Muscle layer of duodenum (tissue), 2 donors: ENCODE measurements at regions not wholly inside any gene's neighbourhood (a gene's known extent, or its start where the extent isn't known, plus 50 kb on each side); places are given as distances from the start of the nearest gene placed in this dataset.

Experiments
- H3K27ac ChIP-seq: one replicate; pipeline ENCODE4 v1.7.0; 2013; ENCODE audit warnings: mild to moderate bottlenecking, low read length
- H3K27me3 ChIP-seq: one replicate; pipeline ENCODE4 v1.7.0; 2013; ENCODE audit warnings: low read depth, mild to moderate bottlenecking, control low read depth, low read length
- H3K36me3 ChIP-seq, 2 donors: one replicate each; pipeline ENCODE4 v1.7.0; 2013; ENCODE audit warnings: low read length in 2 of 2, control low read depth in 1 of 2, mild to moderate bottlenecking in 1 of 2; ENCODE audit not compliant: insufficient read depth in 2 of 2, control insufficient read depth in 1 of 2
- H3K4me1 ChIP-seq, 2 donors: one replicate each; pipeline ENCODE4 v1.7.0; 2013; ENCODE audit warnings: low read length in 2 of 2, mild to moderate bottlenecking in 2 of 2, control low read depth in 1 of 2, moderate library complexity in 1 of 2; ENCODE audit not compliant: insufficient read depth in 2 of 2, control insufficient read depth in 1 of 2
- H3K4me3 ChIP-seq, 2 donors: one replicate each; pipeline ENCODE4 v1.7.0; 2013; ENCODE audit warnings: low read length in 2 of 2, low read depth in 1 of 2, mild to moderate bottlenecking in 1 of 2
- H3K9me3 ChIP-seq, 2 donors: one replicate each; pipeline ENCODE4 v1.7.0; 2013; ENCODE audit warnings: low read length in 2 of 2, control low read depth in 1 of 2, mild to moderate bottlenecking in 1 of 2; ENCODE audit not compliant: control insufficient read depth in 1 of 2
- donor health status: healthy.

DNA sequence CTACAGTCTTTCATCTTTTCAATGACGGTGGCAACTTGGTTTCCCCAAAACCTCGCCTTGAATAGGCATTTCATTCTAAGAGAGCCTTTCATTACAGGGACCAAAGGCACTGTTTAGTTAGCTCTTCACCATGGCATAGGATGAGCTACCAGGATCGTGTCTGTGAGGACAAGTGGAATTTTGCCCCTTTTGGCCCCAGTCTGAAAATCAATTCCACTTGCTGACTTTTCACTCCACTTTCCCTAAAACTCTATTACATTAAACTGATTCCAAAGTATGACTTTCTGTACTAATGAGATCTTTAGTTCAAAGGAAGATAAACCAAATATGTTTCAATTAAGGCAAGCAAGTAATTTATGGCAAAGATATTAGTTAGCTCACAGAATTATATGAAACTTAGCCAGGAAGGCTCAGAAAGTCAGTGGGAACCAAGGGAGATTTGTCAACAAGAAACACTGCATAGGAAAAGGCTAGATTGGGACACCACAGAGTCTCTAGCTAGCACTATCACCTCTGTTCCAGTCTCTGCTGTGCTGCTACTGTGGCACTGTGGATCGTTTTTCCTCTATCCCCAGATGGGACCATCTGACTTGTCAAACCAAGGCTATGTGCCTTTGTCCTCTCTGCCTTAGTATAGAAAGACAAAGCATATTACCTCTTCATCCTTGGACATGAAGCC lies 145.6 kb downstream of the SLC7A11 start:
- Histone ChIP-seq H3K9me3 (no peaks in the 10 kb centered on the region), H3K36me3 (no peaks in the 10 kb centered on the region), H3K27ac (no peak overlapping the region), H3K27me3 (no peaks in the 10 kb centered on the region), H3K4me1 (no peaks in the 10 kb centered on the region), H3K4me3 (no peak overlapping the region)

DNA sequence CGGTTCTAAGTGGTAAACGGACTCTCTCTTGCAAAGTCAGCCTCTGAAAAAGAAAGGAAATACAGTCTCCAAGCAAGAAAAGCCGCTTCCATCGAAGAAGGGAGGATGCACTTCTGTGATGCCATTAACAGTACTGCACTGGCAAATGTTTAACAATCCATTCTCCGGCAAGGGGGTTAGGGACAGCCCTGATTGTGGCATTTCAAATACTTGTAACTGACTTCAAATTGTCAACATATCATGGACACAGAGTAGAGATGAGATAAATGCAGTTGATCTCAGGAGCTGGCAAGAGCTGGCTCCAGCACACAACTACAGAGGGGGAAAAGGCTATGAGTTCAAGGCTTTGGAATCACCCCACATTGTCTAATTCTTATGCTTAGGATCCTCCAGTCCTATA lies 146.8 kb downstream of the SLC7A11 start:
- no peak overlapping the region for H3K4me3 ChIP-seq
- no peaks in the 10 kb centered on the region for H3K9me3 ChIP-seq
- no peak overlapping the region for H3K27ac ChIP-seq
- H3K4me1 ChIP-seq, result no peaks in the 10 kb centered on the region
- H3K27me3 ChIP-seq, result no peaks in the 10 kb centered on the region
- no peaks in the 10 kb centered on the region for H3K36me3 ChIP-seq

DNA sequence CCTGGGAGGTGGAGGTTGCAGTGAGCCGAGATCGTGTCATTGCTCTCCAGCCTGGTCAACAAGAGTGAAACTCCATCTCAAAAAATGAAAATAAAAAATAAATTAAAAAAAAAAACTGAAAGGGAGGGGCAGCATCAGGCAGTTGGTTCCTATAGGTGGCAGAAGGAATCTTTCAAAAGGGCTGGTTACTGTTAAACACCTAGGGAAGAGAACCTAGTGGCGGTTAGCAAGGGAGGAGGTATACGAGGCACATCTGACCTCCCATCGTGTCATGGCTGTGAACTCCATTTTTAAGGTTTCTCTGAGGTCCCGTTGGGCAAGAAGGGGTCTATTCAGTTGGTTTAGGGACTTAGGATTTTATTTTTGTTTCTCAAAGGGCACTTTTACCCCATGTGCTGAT lies 150.1 kb downstream of the SLC7A11 start:
- no peak overlapping the region for H3K27ac ChIP-seq
- no peak overlapping the region for H3K4me3 ChIP-seq
- H3K4me1 ChIP-seq, result no peaks in the 10 kb centered on the region
- H3K9me3 ChIP-seq, result no peaks in the 10 kb centered on the region
- no peaks in the 10 kb centered on the region for H3K27me3 ChIP-seq
- no peaks in the 10 kb centered on the region for H3K36me3 ChIP-seq

DNA sequence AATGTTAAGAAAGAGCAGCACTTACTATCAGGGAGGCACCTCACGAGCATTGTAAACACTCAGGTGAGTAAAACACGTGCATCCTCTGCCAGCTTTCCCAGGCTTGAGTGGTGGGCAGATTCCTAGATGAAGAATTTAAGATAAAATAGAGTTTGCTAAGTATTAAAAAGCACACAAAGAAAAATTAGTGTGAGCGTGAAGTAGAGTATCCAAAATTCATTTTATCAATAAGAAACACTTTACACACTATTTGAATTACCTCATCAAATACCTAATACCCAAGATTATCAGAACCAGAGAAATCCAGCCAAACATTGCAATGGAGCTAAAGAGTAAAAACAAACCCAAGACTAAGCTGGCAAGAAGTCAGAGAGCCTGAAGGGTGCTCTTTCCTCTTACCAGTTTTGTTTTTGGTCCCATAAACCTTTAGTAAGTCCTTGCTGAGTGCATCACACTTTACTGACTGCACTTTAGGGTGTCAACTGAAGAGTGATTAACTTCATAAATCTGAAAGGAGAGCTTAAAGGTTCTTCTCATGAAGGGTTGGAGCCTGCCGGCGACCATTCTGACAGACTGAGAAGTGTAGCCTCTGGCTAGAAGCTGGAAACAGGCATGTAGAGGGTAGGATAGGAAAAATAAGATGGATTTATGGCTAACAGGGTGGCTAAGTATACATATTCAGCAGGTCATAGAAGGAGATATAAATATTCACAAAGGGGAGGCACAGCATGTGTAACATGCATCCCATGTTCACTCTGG lies 151.1 kb downstream of the SLC7A11 start:
- Histone ChIP-seq H3K27me3 (no peaks in the 10 kb centered on the region), H3K4me3 (no peak overlapping the region), H3K27ac (no peak overlapping the region)

DNA sequence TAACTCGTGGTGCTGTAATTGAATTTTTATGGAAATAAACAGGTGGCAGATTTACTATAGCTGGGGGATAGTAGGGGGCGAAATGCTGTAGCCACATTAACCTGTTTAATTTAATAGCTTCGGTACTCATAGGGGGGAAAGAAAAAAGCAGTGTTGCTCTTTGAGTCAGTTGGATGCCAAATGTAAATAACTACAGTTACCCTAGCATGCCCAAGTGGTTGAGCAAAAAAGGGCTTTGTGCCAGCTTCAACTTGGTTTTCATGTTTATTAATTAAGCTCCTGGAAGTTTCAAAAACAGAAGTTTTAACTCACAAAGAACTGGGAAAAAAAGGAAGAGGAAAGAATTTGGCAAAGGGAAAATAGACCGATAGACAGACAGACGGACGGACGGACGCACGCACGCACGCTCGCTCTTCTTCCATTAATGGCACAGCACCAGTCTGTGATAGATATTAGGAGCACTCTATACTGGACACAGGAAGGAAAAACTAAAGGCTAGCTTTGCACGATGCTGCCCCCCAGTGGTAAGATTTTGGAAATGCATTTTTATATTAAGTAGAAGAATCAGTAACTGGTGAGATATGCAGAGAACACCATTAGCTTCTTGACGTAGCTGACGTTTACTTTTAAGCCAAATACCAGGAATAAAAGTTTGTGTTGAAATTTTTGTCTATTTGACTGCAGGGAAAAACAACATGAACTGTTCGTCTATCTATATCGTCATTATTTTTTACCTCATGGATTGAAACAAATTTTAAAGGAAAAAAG lies 151.8 kb downstream of the SLC7A11 start:
- H3K27ac ChIP-seq, result no peak overlapping the region
- peak overlapping the region; percentile 5 to 42 for H3K4me3 ChIP-seq
- no peaks in the 10 kb centered on the region for H3K27me3 ChIP-seq
- no peaks in the 10 kb centered on the region for H3K36me3 ChIP-seq
- H3K9me3 ChIP-seq, result no peaks in the 10 kb centered on the region
- H3K4me1 ChIP-seq, result no peaks in the 10 kb centered on the region

More for the DNA sequence above, 151.1 kb downstream of the SLC7A11 start:
- no peaks in the 10 kb centered on the region for H3K4me1 ChIP-seq
- H3K9me3 ChIP-seq, result no peaks in the 10 kb centered on the region
- H3K36me3 ChIP-seq, result no peaks in the 10 kb centered on the region

DNA sequence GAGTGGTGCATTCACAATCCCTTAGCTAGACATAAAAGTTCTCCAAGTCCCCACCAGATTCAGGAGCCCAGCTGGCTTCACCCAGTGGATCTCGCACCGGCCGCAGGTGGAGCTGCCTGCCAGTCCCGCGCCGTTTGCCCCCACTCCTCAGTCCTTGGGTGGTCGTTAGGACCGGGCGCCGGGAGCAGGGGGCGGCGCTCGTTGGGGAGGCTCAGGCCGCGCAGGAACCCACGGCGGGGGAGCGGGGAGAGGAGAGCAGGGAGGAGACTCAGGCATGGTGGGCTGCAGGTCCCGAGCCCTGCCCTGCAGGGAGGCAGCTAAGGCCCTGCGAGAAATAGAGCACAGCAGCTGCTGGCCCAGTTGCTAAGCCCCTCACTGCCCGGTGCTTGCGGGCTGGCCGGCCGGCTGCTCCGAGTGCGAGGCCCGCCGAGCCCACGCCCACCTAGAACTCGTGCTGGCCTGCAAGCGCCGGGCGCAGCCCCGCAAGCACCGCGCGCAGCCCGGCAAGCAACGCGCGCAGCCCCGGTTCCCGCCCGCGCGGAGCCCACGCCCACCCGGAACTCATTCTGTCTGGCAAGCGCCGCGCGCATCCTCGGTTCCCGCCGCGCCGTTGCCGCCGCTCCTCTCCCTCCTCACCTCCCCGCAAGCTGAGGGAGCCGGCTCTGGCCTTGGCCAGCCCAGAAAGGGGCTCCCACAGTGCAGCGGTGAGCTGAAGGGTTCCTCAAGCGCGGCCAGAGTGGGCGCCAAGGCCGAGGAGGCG lies 153.5 kb downstream of the SLC7A11 start:
- H3K27me3 ChIP-seq, result no peaks in the 10 kb centered on the region
- no peaks in the 10 kb centered on the region for H3K4me1 ChIP-seq
- H3K36me3 ChIP-seq, result no peaks in the 10 kb centered on the region
- no peak overlapping the region for H3K27ac ChIP-seq
- no peak overlapping the region for H3K4me3 ChIP-seq
- H3K9me3 ChIP-seq, result no peaks in the 10 kb centered on the region

DNA sequence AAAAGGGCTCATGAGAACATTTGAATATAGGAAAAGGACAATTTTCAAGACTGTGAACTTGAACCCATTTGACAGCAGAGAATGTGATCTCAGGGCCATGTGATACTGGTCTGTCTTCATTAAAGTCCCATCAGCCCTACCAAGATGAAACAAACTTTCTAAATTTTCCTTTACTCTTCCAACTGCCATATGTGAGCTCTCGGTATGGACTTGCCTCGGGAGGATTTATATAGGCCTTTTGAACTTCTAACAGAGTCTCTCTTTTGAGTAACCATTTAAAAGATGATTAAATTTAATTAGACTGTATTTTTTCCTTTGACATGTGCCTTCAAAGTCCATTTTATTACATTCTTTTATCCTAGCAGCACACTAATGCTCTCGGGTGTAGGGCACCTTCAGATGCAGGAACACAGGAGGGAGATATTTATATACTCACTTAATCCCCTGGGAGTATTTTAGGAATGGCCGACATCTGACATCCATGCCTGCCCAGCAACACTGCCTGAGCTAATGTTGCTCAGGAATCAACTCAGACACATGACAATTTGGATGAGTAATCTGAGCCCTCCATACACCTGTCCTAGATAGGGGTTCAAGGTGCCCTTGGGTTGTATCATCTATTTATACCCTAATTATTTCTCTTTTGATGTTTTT lies 155.0 kb downstream of the SLC7A11 start:
- Histone ChIP-seq H3K9me3 (no peaks in the 10 kb centered on the region), H3K4me3 (no peak overlapping the region), H3K36me3 (no peaks in the 10 kb centered on the region), H3K4me1 (no peaks in the 10 kb centered on the region), H3K27ac (no peak overlapping the region), H3K27me3 (no peaks in the 10 kb centered on the region)

DNA sequence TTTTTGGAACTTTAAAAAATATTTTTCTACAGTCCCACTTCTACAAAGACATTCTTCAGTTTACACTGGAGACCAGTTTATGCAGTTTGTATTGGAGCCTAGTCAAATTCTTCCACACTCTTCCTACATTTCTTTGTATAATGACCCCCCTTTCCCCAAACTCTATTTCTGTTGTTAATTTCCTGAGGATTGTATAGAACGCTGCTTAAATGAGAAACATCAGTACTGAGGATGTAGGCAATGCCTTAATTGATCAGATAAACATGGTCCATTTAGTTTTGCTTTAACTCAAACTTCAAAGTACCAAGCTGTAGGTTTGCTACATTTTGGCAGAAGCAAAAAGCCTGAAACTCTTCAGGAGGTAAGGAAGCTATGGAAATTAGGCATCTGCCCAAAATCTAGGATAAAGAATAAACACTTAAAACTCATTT lies 155.5 kb downstream of the SLC7A11 start:
- Histone ChIP-seq H3K36me3 (no peaks in the 10 kb centered on the region), H3K4me3 (no peak overlapping the region), H3K4me1 (no peaks in the 10 kb centered on the region), H3K27me3 (no peaks in the 10 kb centered on the region), H3K27ac (no peak overlapping the region), H3K9me3 (no peaks in the 10 kb centered on the region)

DNA sequence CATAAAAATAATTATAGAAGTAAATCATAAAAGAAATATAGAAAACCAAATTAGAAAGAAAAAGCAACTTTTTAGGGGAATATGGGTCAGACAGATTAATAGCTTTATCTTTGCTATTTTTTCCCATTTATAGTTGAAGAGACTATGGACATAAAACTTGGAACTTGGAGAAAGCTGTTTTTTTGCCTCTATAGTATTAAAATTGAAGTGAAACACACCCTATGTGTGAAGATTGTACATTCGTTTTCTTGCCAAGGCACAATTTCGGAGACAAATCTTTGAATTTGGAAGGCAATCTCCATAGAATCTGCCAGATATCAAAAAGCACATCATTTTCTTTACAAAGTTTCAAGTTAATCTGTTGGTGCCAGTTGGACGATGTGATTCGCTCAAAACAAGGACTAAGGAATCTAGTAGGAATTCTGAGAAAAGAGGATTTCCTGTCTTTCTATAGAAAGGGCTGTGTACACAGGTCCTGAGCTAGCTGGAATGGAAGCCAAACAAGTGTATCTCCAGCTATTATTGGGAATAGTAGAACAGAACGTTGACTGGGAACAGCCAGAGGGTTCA lies 156.3 kb downstream of the SLC7A11 start:
- Histone ChIP-seq H3K4me3 (no peak overlapping the region), H3K27ac (no peak overlapping the region)

DNA sequence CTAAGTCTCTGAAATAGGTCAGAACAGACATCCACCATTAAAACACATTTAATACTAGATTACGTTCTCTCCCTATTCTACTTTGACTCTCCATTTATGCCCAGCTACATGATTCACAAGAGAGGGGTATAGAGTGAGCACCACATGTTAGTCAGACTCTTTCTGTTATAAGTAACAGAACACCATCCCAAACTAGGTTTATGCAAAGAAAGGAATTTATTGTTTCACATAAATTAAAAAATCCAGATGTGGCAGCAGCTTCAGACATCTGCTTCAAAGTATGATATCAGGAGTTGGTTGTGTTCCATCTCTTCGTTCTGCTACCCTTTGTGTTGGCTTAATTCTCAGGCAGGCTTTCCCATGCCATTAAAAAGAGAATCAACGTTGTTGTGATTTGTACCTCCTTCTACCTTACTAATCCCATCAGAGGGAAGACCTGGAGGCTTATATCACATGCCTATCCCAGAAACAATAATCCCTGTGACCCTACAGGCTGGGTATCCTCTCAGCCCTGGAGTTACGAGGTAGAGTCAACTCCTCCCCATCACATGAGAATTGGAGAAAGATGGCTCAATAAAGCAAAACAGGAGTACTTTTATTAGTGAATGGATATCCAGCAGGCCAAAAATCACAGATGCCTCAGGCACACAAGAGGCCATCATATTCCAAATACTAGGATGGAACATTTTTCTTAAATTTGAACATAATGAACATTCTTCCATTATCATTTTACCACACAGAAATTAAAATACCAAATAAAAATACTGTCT lies 163.2 kb downstream of the SLC7A11 start:
- Histone ChIP-seq H3K9me3 (no peaks in the 10 kb centered on the region), H3K27ac (no peak overlapping the region), H3K36me3 (no peaks in the 10 kb centered on the region), H3K4me3 (no peak overlapping the region), H3K4me1 (no peaks in the 10 kb centered on the region), H3K27me3 (no peaks in the 10 kb centered on the region)

More for the DNA sequence above, 156.3 kb downstream of the SLC7A11 start:
- Histone ChIP-seq H3K4me1 (no peaks in the 10 kb centered on the region), H3K36me3 (no peaks in the 10 kb centered on the region), H3K27me3 (no peaks in the 10 kb centered on the region), H3K9me3 (no peaks in the 10 kb centered on the region)
